Skeletal muscle satellite cell (primary cell): ENCODE measurements at regions not wholly inside any gene's neighbourhood (a gene's known extent, or its start where the extent isn't known, plus 50 kb on each side); places are given as distances from the start of the nearest gene placed in this dataset.

Source experiments
- H3K27me3 ChIP-seq: 2 replicates; pipeline ENCODE4 v1.7.0; 2013; ENCODE audit warnings: low read length; ENCODE audit not compliant: control insufficient read depth, insufficient read depth
- H3K36me3 ChIP-seq: 2 replicates; pipeline ENCODE4 v1.7.0; 2013; ENCODE audit warnings: mild to moderate bottlenecking, control low read depth, low read length; ENCODE audit not compliant: insufficient read depth
- H3K4me1 ChIP-seq: 2 replicates; pipeline ENCODE4 v1.7.0; 2013; ENCODE audit warnings: low read length; ENCODE audit not compliant: control insufficient read depth, insufficient read depth
- H3K4me2 ChIP-seq: 2 replicates; pipeline ENCODE4 v1.7.0; 2013; ENCODE audit warnings: mild to moderate bottlenecking, low read length
- H3K4me3 ChIP-seq: 2 replicates; pipeline ENCODE4 v1.7.0; 2013; ENCODE audit warnings: low read length
- H3K9ac ChIP-seq: 2 replicates; pipeline ENCODE4 v1.7.0; 2013; ENCODE audit warnings: mild to moderate bottlenecking, low read depth, low read length, moderate library complexity
- H3K9me3 ChIP-seq: replicated peaks from 2 replicates; pipeline ENCODE4 v1.7.0; 2013; ENCODE audit warnings: mild to moderate bottlenecking, control low read depth, low read length

DNA sequence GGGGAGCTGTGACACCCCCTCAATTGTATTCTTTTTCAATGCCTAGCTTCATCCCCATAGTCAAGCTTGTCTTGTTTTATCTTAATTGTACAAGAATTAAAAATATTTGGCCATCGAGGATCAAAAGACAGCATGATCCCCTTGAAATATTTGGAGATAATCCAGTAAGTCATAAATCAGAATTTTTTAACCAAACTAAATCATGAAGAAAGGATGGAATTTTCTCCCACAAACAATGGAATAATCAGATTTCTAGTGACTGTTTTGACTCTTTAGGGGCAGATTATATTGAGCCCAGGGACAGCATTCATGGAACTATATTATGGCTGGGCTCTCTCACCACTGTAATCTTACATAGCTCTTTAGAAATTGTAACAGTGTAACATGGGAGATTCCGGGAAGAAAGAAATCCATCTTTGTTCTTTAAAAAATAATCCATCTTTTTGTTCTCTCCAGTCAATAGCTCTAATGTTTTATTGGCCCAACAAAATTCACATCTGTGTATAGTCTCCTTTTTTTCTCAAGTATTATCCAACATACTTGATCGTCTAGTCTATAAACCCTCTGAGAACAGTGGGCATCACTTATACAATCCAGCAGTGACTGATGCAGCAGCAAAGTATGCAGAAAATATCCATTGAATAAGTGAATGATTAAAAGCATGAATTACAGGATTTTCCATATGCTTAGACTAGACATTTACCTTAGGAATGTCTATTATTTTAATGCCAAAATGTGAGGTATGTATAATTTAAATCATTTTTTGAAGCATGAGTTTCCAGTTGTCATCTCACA is 277.0 kb upstream of the PLSCR5 start:
- no peaks in the 10 kb centered on the region for H3K4me1 ChIP-seq
- no peak overlapping the region for H3K4me2 ChIP-seq
- H3K4me3 ChIP-seq: no peak overlapping the region
- H3K36me3 ChIP-seq: no peaks in the 10 kb centered on the region
- H3K9me3 ChIP-seq: no peaks in the 10 kb centered on the region
- H3K27me3 ChIP-seq: no peaks in the 10 kb centered on the region
- no peak overlapping the region for H3K9ac ChIP-seq

GRCh38 chr3:146881356-146881755 is 276.2 kb upstream of the PLSCR5 start:
- Histone ChIP-seq H3K4me2 (no peak overlapping the region), H3K4me1 (no peaks in the 10 kb centered on the region), H3K27me3 (no peaks in the 10 kb centered on the region), H3K9ac (no peak overlapping the region), H3K36me3 (no peaks in the 10 kb centered on the region), H3K4me3 (no peak overlapping the region), H3K9me3 (no peaks in the 10 kb centered on the region)

DNA sequence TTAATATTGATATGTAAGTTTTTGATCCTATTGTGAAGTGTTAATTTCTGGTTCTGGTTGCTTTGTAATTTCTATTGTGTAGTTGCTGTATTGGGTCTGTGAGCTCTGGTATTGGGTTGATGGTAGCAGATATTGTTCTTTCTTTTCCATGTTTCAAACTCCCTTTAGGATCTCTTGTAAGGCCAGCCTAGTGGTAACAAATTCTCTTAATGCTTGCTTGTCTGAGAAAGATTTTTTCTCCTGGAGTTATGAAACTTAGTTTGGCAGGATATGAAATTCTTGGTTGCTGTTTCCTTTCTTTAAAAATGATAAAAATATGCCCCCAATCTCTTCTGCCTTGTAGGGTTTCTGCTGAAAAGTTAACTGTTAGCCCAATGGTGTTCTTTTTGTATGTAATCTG is 268.6 kb upstream of the PLSCR5 start:
- Histone ChIP-seq H3K27me3 (no peaks in the 10 kb centered on the region), H3K4me2 (no peak overlapping the region), H3K9me3 (no peaks in the 10 kb centered on the region), H3K4me3 (no peak overlapping the region), H3K36me3 (no peaks in the 10 kb centered on the region), H3K9ac (no peak overlapping the region), H3K4me1 (no peaks in the 10 kb centered on the region)

DNA sequence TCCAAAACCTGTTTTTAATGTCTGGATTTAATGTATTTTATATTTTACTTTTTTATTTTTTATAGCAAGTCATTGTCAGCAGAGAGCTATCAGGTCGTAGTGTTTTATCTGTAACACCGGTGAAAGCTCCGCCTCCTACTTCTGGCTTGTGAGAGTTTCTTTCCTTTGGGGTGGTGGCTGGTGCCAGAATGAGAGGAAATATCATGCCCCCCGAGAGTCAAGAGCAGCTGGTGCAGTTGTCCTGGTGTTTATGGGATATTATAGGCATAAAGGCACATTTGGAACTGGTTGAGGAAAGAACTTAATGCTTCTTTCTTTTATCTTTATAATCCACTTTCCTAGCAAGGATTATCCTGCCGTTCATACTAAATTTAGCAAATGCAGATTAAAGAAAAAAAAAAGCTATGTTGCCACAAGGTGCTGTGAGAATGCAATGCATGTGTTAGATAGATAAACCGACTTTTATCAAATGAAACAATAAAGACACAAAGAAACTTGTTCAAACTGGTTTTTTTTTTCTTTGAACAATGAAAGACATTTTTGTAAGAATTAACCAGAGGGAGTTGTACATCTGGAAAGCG is 260.1 kb upstream of the PLSCR5 start:
- no peak overlapping the region for H3K4me2 ChIP-seq
- no peaks in the 10 kb centered on the region for H3K27me3 ChIP-seq
- H3K4me3 ChIP-seq: no peak overlapping the region
- H3K9ac ChIP-seq: no peak overlapping the region
- H3K9me3 ChIP-seq: no peaks in the 10 kb centered on the region
- H3K4me1 ChIP-seq: no peaks in the 10 kb centered on the region
- H3K36me3 ChIP-seq: no peaks in the 10 kb centered on the region

GRCh38 chr3:146861262-146861661 is 256.1 kb upstream of the PLSCR5 start:
- Histone ChIP-seq H3K9ac (no peak overlapping the region), H3K4me3 (no peak overlapping the region), H3K9me3 (no peaks in the 10 kb centered on the region), H3K4me2 (no peak overlapping the region), H3K27me3 (no peaks in the 10 kb centered on the region), H3K36me3 (no peaks in the 10 kb centered on the region), H3K4me1 (no peaks in the 10 kb centered on the region)

GRCh38 chr3:146854523-146854922 is 249.4 kb upstream of the PLSCR5 start:
- Histone ChIP-seq H3K27me3 (no peaks in the 10 kb centered on the region), H3K4me2 (no peak overlapping the region), H3K36me3 (no peaks in the 10 kb centered on the region), H3K9me3 (no peaks in the 10 kb centered on the region), H3K4me3 (no peak overlapping the region), H3K9ac (no peak overlapping the region), H3K4me1 (no peaks in the 10 kb centered on the region)

DNA sequence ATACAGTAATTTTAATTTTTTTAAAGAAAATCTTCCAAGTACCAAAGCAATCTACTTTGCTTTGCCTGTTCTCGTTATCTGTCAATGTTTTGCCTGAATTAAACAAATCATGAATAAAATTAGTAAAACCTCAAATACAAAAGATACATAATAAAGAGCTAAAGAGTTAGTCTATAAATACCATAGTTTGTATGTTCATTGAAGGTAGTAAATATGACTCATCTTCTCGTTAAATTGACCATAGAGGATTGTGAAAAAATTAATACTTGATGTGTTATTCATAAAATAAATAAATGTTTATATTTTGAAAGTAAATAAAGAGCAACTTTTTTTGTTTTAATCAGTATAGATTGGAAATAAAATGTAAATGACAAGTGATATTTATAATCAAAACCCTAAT is 246.5 kb upstream of the PLSCR5 start:
- H3K36me3 ChIP-seq: no peaks in the 10 kb centered on the region
- no peaks in the 10 kb centered on the region for H3K9me3 ChIP-seq
- no peak overlapping the region for H3K4me3 ChIP-seq
- H3K4me2 ChIP-seq: no peak overlapping the region
- H3K4me1 ChIP-seq: no peaks in the 10 kb centered on the region
- H3K27me3 ChIP-seq: no peaks in the 10 kb centered on the region
- no peak overlapping the region for H3K9ac ChIP-seq

DNA sequence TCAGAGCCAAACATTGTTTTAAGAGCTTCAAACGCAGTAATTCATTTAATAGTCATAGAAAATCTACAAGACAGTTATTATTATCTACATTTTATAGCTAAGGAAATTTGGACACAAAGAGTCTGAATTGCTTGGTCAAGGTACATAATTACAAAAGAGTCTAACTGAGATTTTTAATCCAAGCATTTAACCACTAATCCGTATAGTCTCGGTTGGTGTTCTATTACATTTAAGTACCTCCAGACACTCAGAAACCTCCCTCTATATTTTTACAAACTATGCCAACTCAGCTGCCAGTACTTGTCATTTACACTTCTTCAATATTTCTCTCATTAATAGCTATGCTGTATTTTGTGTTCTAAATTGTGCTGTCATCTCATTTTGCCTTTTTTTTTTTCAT is 240.2 kb upstream of the PLSCR5 start:
- no peak overlapping the region for H3K4me3 ChIP-seq
- H3K27me3 ChIP-seq: no peaks in the 10 kb centered on the region
- H3K9me3 ChIP-seq: no peaks in the 10 kb centered on the region
- no peaks in the 10 kb centered on the region for H3K36me3 ChIP-seq
- no peaks in the 10 kb centered on the region for H3K4me1 ChIP-seq
- no peak overlapping the region for H3K4me2 ChIP-seq
- no peak overlapping the region for H3K9ac ChIP-seq

DNA sequence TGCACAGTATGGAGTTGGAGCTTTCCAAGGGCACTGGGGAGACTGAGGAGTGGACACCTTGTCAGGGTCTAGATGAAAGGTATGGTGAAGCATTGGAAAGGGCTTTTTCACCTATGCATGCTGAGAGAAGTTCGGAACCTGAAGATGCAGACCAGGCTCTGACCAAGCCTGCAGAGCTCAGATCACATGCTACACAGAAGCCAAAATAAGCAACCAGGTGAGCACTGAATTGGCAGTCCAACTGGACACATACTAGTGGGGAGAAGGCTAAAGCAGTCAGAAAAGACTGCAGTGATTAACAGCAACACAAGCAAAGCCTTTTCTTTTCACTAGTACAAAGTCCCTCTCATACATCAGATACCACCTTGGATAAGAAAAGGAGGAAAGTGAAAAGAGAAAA is 238.3 kb upstream of the PLSCR5 start:
- H3K9me3 ChIP-seq: no peaks in the 10 kb centered on the region
- H3K36me3 ChIP-seq: no peaks in the 10 kb centered on the region
- H3K4me3 ChIP-seq: no peak overlapping the region
- H3K4me1 ChIP-seq: no peaks in the 10 kb centered on the region
- H3K4me2 ChIP-seq: no peak overlapping the region
- H3K9ac ChIP-seq: no peak overlapping the region
- H3K27me3 ChIP-seq: no peaks in the 10 kb centered on the region

- Histone ChIP-seq H3K4me1 (no peaks in the 10 kb centered on the region), H3K4me3 (no peak overlapping the region), H3K9me3 (no peaks in the 10 kb centered on the region), H3K36me3 (no peaks in the 10 kb centered on the region), H3K27me3 (no peaks in the 10 kb centered on the region), H3K4me2 (no peak overlapping the region), H3K9ac (no peak overlapping the region)
Observed at GRCh38 chr3:146839727-146840375, 234.7 kb upstream of the PLSCR5 start.

DNA sequence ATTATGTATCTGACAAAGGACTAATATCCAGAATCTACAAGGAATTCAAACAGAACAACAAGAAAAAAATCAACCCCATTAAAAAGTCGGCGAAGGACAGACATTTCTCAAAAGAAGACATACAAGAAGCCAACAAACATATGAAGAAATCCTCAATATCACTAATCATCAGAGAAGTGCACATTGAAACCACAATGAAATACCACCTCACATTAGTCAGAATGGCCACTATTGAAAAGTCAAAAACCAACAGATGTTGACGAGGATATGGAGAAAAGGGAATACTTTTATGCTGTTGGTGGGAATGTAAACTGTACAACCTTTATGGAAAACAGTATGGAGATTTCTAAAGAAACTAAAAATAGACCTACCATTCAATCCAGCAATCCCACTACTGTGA is 233.1 kb upstream of the PLSCR5 start:
- no peak overlapping the region for H3K4me2 ChIP-seq
- H3K4me1 ChIP-seq: no peaks in the 10 kb centered on the region
- no peak overlapping the region for H3K4me3 ChIP-seq
- no peaks in the 10 kb centered on the region for H3K9me3 ChIP-seq
- H3K9ac ChIP-seq: no peak overlapping the region
- no peaks in the 10 kb centered on the region for H3K27me3 ChIP-seq
- H3K36me3 ChIP-seq: no peaks in the 10 kb centered on the region

- no peak overlapping the region for H3K4me3 ChIP-seq
Observed at GRCh38 chr3:146834917-146835316, 229.8 kb upstream of the PLSCR5 start.

More at GRCh38 chr3:146834917-146835316, 229.8 kb upstream of the PLSCR5 start:
- H3K9ac ChIP-seq: no peak overlapping the region
- no peaks in the 10 kb centered on the region for H3K4me1 ChIP-seq
- no peaks in the 10 kb centered on the region for H3K36me3 ChIP-seq
- no peaks in the 10 kb centered on the region for H3K27me3 ChIP-seq
- H3K9me3 ChIP-seq: no peaks in the 10 kb centered on the region
- no peak overlapping the region for H3K4me2 ChIP-seq
